Hippocampal formation (tissue), 2 donors: ENCODE measurements at regions not wholly inside any gene's neighbourhood (a gene's known extent, or its start where the extent isn't known, plus 50 kb on each side); places are given as distances from the start of the nearest gene placed in this dataset.
"Not testable (repeated sequence)": the region's sequence is repeated elsewhere in the genome, so short reads cannot be mapped to it uniquely, and the experiment has no call there.

ENCODE experiments used
- DNase-seq, 2 donors: peaks; one replicate each; lab custom pipeline; 2025; lab: John Stamatoyannopoulos, UW

- DNase-seq: no peak
These were observed 114.3 kb upstream of the PCSK5 start for GRCh38 chr9:75775966-75776691.

- no peak for DNase-seq
These were observed 110.3 kb upstream of the PCSK5 start for GRCh38 chr9:75780185-75780584.

- no peak for DNase-seq
These were observed 102.4 kb upstream of the PCSK5 start for GRCh38 chr9:75788006-75788634.

- DNase-seq: no peak
These were observed 93.3 kb upstream of the PCSK5 start for GRCh38 chr9:75797085-75797580.

GRCh38 chr9:75798505-75798904, 92.0 kb upstream of the PCSK5 start:
- no peak for DNase-seq

GRCh38 chr9:75803130-75803529, 87.3 kb upstream of the PCSK5 start:
- DNase-seq: no peak

- DNase-seq: no peak
These were observed 80.4 kb upstream of the PCSK5 start for GRCh38 chr9:75810063-75810462.

- DNase-seq: no peak
These were observed 78.8 kb upstream of the PCSK5 start for GRCh38 chr9:75811692-75812091.

- DNase-seq: no peak
These were observed 78.3 kb upstream of the PCSK5 start for GRCh38 chr9:75812141-75812540.

GRCh38 chr9:75814667-75815066, 75.8 kb upstream of the PCSK5 start:
- DNase-seq: no peak

GRCh38 chr9:75820471-75821115, 69.9 kb upstream of the PCSK5 start:
- DNase-seq: not testable (repeated sequence)

GRCh38 chr9:75823151-75823550, 67.3 kb upstream of the PCSK5 start:
- no peak for DNase-seq

- no peak for DNase-seq
These were observed 65.5 kb upstream of the PCSK5 start for GRCh38 chr9:75824816-75825568.

- DNase-seq: no peak
These were observed 64.2 kb upstream of the PCSK5 start for GRCh38 chr9:75826314-75826713.

GRCh38 chr9:75830303-75830702, 60.2 kb upstream of the PCSK5 start:
- no peak for DNase-seq

- DNase-seq: no peak
These were observed 56.7 kb upstream of the PCSK5 start for GRCh38 chr9:75833778-75834177.

GRCh38 chr9:75834878-75835277, 55.6 kb upstream of the PCSK5 start:
- no peak for DNase-seq
